ENCODE measurements at regions not wholly inside any gene's neighbourhood (a gene's known extent, or its start where the extent isn't known, plus 50 kb on each side); places are given as distances from the start of the nearest gene placed in this dataset.

GRCh38 chr1:193525917-193526710, 339.7 kb upstream of the B3GALT2 start (continued):
- TF ChIP-seq REST (IDR thresholded peaks at IDR 0.05; ENCODE audit: low read depth, low read length) (no peak), RUNX3 (IDR thresholded peaks at IDR 0.05; ENCODE audit: low read length) (no peak), ZNF207 (IDR thresholded peaks at IDR 0.05; ENCODE audit: borderline replicate concordance) (no peak), MYC (IDR thresholded peaks at IDR 0.05; ENCODE audit: insufficient read depth, insufficient read length, insufficient replicate concordance, low read length, severe bottlenecking) (no peak), MXI1 (IDR thresholded peaks at IDR 0.05; ENCODE audit: low read depth, low read length) (no peak), MTA3 (IDR thresholded peaks at IDR 0.05; ENCODE audit: borderline replicate concordance, low read length) (no peak), ATF2 (IDR thresholded peaks at IDR 0.05; ENCODE audit: low read length) (no peak), RBBP5 (conservative IDR thresholded peaks at IDR 0.05) (no peak)
